Mesothelial cell of epicardium (in vitro differentiated cells): ENCODE measurements at regions not wholly inside any gene's neighbourhood (a gene's known extent, or its start where the extent isn't known, plus 50 kb on each side); places are given as distances from the start of the nearest gene placed in this dataset.
A peak's percentile ranks its signal among the peaks of the same experiment; 100 is the strongest.

Experiments used
- DNase-seq, 2 experiments: peaks; one replicate each; pipeline ENCODE4 v3.0.0; 2021; ENCODE audit warnings: low spot score in 2 of 2; ENCODE audit not compliant: unreplicated experiment in 2 of 2
- H3K27ac Mint-ChIP-seq: 2 replicates; pipeline ENCODE4 v1.8.0; 2021; ENCODE audit warnings: mixed read lengths
- H3K27me3 Mint-ChIP-seq: 2 replicates; pipeline ENCODE4 v1.8.0; 2021; ENCODE audit warnings: low read depth, mixed read lengths
- H3K36me3 Mint-ChIP-seq: 2 replicates; pipeline ENCODE4 v1.8.0; 2021; ENCODE audit warnings: mixed read lengths
- H3K4me1 Mint-ChIP-seq: 2 replicates; pipeline ENCODE4 v1.8.0; 2021; ENCODE audit warnings: mixed read lengths
- H3K4me3 Mint-ChIP-seq: 2 replicates; pipeline ENCODE4 v1.8.0; 2021; ENCODE audit warnings: mild to moderate bottlenecking, moderate library complexity, mixed read lengths
- H3K9me3 Mint-ChIP-seq: 2 replicates; pipeline ENCODE4 v1.8.0; 2021; ENCODE audit warnings: mixed read lengths
- CTCF ChIP-seq: fragments of 200-600 bp; sonication (generic); IDR thresholded peaks from one replicate; pipeline ENCODE4 v1.5.0; 2021; ENCODE audit warnings: antibody characterized with exemption; ENCODE audit not compliant: unreplicated experiment

DNA sequence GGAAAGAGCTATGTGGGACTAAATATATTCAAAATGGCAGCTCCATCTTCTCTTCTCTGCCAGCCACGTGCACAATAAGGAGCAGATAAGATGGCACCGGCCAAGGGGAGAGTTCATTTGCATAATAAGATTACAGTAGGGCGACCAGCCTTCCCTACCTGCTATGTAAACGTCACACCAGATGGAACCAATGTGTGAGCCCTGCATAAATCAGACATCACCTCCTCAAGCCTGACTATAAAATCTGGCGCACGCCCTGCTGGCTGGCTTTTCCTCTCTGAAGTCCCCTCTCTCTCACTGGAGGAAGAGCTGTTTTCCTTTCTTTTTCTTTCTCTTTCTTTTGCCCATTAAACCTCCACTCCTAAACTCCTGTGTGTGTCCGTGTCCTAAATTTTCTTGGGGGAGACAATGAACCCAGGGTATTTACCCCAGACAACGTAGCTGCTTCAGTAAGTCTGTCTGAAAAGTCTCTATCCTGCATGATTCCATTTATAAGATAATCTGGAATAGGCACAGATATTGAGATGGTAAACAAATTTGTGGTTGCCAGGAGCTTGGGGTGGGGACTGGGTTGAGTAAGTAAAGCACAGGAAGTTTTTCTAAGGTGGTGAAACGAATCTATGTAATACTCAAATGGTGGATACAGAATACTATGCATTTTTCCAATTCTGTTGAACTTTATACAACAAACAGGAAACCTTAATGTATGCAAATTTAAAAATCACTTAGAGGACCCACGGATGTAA is 670.0 kb upstream of the KIRREL3 start:
- Mint-ChIP-seq H3K4me1 (no peaks in the 10 kb centered on the region), H3K36me3 (peaks cover 2% of the 10 kb centered on the region), H3K27ac (peak overlapping the region; percentile 45), H3K9me3 (peaks cover 12% of the 10 kb centered on the region), H3K27me3 (peaks cover 15% of the 10 kb centered on the region), H3K4me3 (peak overlapping the region; percentile 21)
- no peak for DNase-seq
- no peak for TF ChIP-seq CTCF

DNA sequence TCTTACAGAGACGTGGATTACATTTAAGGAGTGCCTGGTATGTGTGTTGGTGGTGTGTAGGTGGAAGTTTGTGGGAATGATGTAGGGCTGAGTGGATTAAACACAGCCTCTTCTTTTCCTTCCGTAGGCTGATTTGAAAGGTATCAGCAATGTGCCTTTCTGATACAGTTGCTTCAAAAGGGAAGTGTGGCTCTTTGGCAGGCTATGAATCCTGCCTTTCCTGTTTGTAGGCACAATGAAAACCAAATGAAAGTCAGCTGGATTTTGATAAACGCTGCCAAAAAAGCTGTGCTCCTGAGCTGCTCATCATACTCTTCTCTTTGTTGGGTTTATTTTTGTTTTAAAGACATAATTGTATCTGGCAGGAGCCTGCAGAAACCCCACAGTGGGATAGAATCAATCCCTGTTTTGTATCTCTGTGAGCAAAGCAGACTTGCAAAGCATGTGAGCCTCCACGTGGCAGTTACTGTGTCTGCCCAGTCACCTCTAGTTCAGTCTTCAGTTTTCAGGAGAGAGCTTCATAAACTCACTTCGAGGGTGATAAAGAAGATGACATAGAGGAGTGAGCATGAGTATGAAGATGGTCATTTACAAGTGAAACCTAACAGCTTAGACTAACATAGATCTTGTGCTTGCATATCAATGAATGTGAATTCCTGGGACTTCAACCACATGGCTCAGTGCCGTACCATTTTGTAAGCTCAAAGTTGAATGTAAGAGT is 655.7 kb upstream of the KIRREL3 start:
- no peak for DNase-seq
- Mint-ChIP-seq H3K36me3 (no peaks in the 10 kb centered on the region), H3K4me1 (peaks cover 2% of the 10 kb centered on the region), H3K27me3 (no peaks in the 10 kb centered on the region), H3K9me3 (peaks cover 8% of the 10 kb centered on the region), H3K4me3 (no peak overlapping the region), H3K27ac (no peak overlapping the region)
- TF ChIP-seq CTCF, result no peak

DNA sequence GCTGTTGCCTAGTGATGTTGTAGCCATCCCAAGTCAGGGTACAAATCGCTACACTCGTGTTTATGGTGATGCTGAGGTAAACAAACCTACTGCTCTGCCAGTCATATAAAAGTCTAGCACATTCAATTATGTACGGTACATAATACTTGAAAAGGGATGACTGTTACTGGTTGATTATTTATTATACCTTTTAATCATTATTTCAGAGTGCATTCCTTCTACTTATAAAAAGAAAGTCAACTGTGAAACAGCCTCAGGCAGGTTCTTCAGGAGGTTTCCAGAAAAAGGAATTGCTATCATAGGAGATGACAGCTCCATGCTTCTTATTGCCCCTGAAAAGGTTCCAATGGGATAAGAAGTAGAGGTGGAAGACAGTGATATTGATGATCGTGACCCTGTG is 652.5 kb upstream of the KIRREL3 start:
- no peak for TF ChIP-seq CTCF
- H3K4me1 Mint-ChIP-seq, result peaks cover 2% of the 10 kb centered on the region
- H3K4me3 Mint-ChIP-seq, result no peak overlapping the region
- H3K36me3 Mint-ChIP-seq, result no peaks in the 10 kb centered on the region
- H3K27me3 Mint-ChIP-seq, result no peaks in the 10 kb centered on the region
- no peaks in the 10 kb centered on the region for H3K9me3 Mint-ChIP-seq
- H3K27ac Mint-ChIP-seq, result no peak overlapping the region
- DNase-seq, result no peak

GRCh38 chr11:127651888-127652221 is 651.3 kb upstream of the KIRREL3 start:
- Mint-ChIP-seq H3K27ac (no peak overlapping the region), H3K4me3 (no peak overlapping the region), H3K9me3 (no peaks in the 10 kb centered on the region), H3K27me3 (no peaks in the 10 kb centered on the region), H3K4me1 (peaks cover 2% of the 10 kb centered on the region), H3K36me3 (no peaks in the 10 kb centered on the region)
- TF ChIP-seq CTCF, result no peak
- DNase-seq, result no peak

- Mint-ChIP-seq H3K36me3 (no peaks in the 10 kb centered on the region), H3K27me3 (no peaks in the 10 kb centered on the region), H3K27ac (no peak overlapping the region), H3K4me1 (peaks cover under 1% of the 10 kb centered on the region), H3K4me3 (no peak overlapping the region), H3K9me3 (no peaks in the 10 kb centered on the region)
- TF ChIP-seq CTCF, result no peak
- DNase-seq, result no peak
Observed at GRCh38 chr11:127651175-127651887, 650.8 kb upstream of the KIRREL3 start.
